ENCODE measurements at regions not wholly inside any gene's neighbourhood (a gene's known extent, or its start where the extent isn't known, plus 50 kb on each side); places are given as distances from the start of the nearest gene placed in this dataset.

DNA sequence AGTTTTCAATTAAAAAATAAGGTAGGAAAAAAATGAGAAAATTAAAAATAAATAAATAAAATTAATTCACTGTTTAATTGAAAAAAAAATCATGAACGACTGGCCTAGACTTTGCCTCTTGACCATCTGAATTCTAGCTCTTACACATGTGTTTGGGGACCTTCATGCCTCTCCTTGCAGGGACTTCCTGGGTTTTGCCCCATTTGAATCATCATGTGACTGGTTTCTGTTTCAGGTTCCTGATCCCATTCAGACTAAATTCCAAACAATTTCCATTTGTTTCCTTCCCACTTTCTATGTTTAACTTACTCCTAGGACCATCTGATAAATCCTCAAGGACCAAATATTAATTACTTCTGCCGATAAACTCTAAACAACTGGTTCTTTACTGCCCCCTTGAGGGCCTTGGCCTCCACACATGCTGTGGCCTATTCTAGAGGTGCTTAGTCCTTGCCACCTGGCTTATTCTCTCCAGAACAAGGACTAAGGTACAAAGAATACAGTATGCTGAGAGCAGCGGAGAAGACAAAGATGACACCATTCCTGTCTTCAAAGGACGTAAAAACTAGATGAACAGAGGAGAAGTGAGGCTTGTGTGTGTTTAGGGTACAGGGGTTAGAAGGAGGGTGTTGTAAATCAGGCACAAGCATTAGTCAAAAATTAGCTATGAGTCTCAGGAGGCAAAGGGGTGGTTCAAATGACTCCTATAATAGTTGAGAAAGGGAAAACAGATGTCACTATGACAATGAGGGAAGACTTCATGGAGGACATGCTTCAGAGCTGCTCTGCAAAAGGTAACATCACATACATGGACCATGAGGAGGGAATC, 125.8 kb upstream of the AVPR1A start:
- no peak overlapping the region for H3K27ac ChIP-seq (ENCODE audit: low read length)
- no peaks in the 10 kb centered on the region for H3K27me3 ChIP-seq (ENCODE audit: control insufficient read depth, insufficient read depth, low read length)
- peaks cover 12% of the 10 kb centered on the region for H3K4me1 ChIP-seq (ENCODE audit: control insufficient read depth, insufficient read depth, low read length)
- H3K9me3 ChIP-seq (ENCODE audit: control insufficient read depth, low read depth, low read length): no peaks in the 10 kb centered on the region
- 17% methylated on average over 1 of the region's 4 CpGs for WGBS (ENCODE audit: insufficient coverage, low lambda C conversion rate)
- DNase-seq: peak; percentile 26 to 57
- no peaks in the 10 kb centered on the region for H3K36me3 ChIP-seq (ENCODE audit: control insufficient read depth, insufficient read depth, low read length)
- no peak overlapping the region for H3K4me3 ChIP-seq (ENCODE audit: low read length)

DNA sequence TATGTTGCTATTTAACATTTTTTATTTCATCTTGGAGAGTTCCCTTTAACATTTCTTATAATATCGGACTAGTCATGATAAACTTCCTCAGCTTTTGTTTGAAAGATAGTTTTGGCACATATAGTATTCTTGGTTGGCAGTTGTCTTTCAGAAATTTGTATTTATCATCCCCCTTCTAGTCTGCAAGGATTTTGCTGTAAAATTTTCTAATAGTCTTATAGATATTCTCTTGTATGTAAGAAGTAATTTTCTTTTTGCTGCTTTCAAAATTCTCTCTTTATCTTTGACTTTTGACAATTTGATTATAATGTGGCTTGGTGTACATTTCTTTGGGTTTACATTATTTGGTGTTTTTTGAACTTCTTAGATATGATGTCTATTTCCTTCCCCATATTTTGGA, 116.0 kb upstream of the AVPR1A start:
- H3K27me3 ChIP-seq (ENCODE audit: control insufficient read depth, insufficient read depth, low read length): no peaks in the 10 kb centered on the region
- no peaks in the 10 kb centered on the region for H3K4me1 ChIP-seq (ENCODE audit: control insufficient read depth, insufficient read depth, low read length)
- 100% methylated on average over 1 of the region's 1 CpG for WGBS (ENCODE audit: insufficient coverage, low lambda C conversion rate)
- no peak overlapping the region for H3K4me3 ChIP-seq (ENCODE audit: low read length)
- H3K27ac ChIP-seq (ENCODE audit: low read length): no peak overlapping the region
- H3K36me3 ChIP-seq (ENCODE audit: control insufficient read depth, insufficient read depth, low read length): no peaks in the 10 kb centered on the region
- no peaks in the 10 kb centered on the region for H3K9me3 ChIP-seq (ENCODE audit: control insufficient read depth, low read depth, low read length)
- DNase-seq: no peak

- H3K27ac ChIP-seq (ENCODE audit: low read length): no peak overlapping the region
- WGBS (ENCODE audit: insufficient coverage, low lambda C conversion rate): 83% methylated on average over 1 of the region's 6 CpGs
- H3K36me3 ChIP-seq (ENCODE audit: control insufficient read depth, insufficient read depth, low read length): no peaks in the 10 kb centered on the region
- no peak overlapping the region for H3K4me3 ChIP-seq (ENCODE audit: low read length)
- no peaks in the 10 kb centered on the region for H3K9me3 ChIP-seq (ENCODE audit: control insufficient read depth, low read depth, low read length)
- no peaks in the 10 kb centered on the region for H3K4me1 ChIP-seq (ENCODE audit: control insufficient read depth, insufficient read depth, low read length)
- no peak for DNase-seq
- no peaks in the 10 kb centered on the region for H3K27me3 ChIP-seq (ENCODE audit: control insufficient read depth, insufficient read depth, low read length)
These were observed 113.6 kb upstream of the AVPR1A start for GRCh38 chr12:63264629-63265028.

DNA sequence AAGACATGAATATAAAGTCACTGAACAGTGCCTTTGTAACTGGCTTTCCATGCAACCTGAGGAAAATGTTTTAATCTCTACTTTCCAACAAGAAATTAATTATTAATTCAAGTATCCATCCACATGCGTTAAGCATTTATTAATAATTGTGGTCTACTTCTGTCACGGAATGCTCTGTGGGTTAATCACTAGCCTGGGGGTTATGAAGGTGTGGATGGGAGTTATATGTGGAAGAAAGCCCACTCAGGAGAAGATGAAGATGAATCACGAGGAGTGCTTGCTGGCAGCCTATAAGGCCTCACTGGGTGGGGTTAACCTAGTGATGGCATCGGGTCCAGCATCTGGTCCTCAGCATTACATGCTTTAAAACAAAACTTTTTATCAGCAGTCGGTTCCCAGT, 99.5 kb upstream of the AVPR1A start:
- Histone ChIP-seq H3K27ac (ENCODE audit: low read length) (no peak overlapping the region), H3K4me1 (ENCODE audit: control insufficient read depth, insufficient read depth, low read length) (no peaks in the 10 kb centered on the region), H3K4me3 (ENCODE audit: low read length) (no peak overlapping the region), H3K36me3 (ENCODE audit: control insufficient read depth, insufficient read depth, low read length) (no peaks in the 10 kb centered on the region), H3K27me3 (ENCODE audit: control insufficient read depth, insufficient read depth, low read length) (no peaks in the 10 kb centered on the region), H3K9me3 (ENCODE audit: control insufficient read depth, low read depth, low read length) (no peaks in the 10 kb centered on the region)
- WGBS (ENCODE audit: insufficient coverage, low lambda C conversion rate): 100% methylated on average over 1 of the region's 5 CpGs
- DNase-seq: no peak

DNA sequence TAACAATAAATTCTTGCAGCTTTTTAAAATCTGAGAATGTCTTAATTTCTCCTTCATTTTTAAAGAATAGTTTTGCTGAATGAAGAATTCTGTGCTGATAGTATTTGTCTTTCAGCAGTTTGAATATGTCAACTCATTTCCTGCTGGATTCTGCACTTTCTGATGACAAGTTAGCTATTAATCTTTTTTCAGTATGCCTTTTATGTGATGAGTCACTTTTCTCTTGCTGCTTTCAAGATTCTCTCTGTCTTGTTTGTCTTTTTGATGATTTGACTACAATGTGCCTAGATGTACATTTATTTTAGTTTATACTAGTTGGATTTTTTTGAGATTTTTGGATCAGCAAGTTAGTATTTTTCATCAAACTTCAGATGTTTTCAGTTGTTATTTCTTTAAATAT, 87.9 kb upstream of the AVPR1A start:
- DNase-seq: no peak
- Histone ChIP-seq H3K36me3 (ENCODE audit: control insufficient read depth, insufficient read depth, low read length) (no peaks in the 10 kb centered on the region), H3K9me3 (ENCODE audit: control insufficient read depth, low read depth, low read length) (no peaks in the 10 kb centered on the region), H3K4me3 (ENCODE audit: low read length) (no peak overlapping the region), H3K27ac (ENCODE audit: low read length) (no peak overlapping the region), H3K4me1 (ENCODE audit: control insufficient read depth, insufficient read depth, low read length) (no peaks in the 10 kb centered on the region), H3K27me3 (ENCODE audit: control insufficient read depth, insufficient read depth, low read length) (no peaks in the 10 kb centered on the region)

GRCh38 chr12:63232896-63233295, 81.9 kb upstream of the AVPR1A start:
- DNase-seq: no peak
- 65% methylated on average over 3 of the region's 3 CpGs for WGBS (ENCODE audit: insufficient coverage, low lambda C conversion rate)
- H3K4me1 ChIP-seq (ENCODE audit: control insufficient read depth, insufficient read depth, low read length): no peaks in the 10 kb centered on the region
- H3K4me3 ChIP-seq (ENCODE audit: low read length): no peak overlapping the region
- no peaks in the 10 kb centered on the region for H3K36me3 ChIP-seq (ENCODE audit: control insufficient read depth, insufficient read depth, low read length)
- no peaks in the 10 kb centered on the region for H3K27me3 ChIP-seq (ENCODE audit: control insufficient read depth, insufficient read depth, low read length)
- no peaks in the 10 kb centered on the region for H3K9me3 ChIP-seq (ENCODE audit: control insufficient read depth, low read depth, low read length)
- no peak overlapping the region for H3K27ac ChIP-seq (ENCODE audit: low read length)

- no peak for DNase-seq
- H3K36me3 ChIP-seq (ENCODE audit: control insufficient read depth, insufficient read depth, low read length): no peaks in the 10 kb centered on the region
- H3K27me3 ChIP-seq (ENCODE audit: control insufficient read depth, insufficient read depth, low read length): no peaks in the 10 kb centered on the region
- H3K4me3 ChIP-seq (ENCODE audit: low read length): no peak overlapping the region
- no CpG with 5 or more reads among the region's 3 CpGs for WGBS (ENCODE audit: insufficient coverage, low lambda C conversion rate)
- no peaks in the 10 kb centered on the region for H3K9me3 ChIP-seq (ENCODE audit: control insufficient read depth, low read depth, low read length)
- H3K4me1 ChIP-seq (ENCODE audit: control insufficient read depth, insufficient read depth, low read length): no peaks in the 10 kb centered on the region
- no peak overlapping the region for H3K27ac ChIP-seq (ENCODE audit: low read length)
These were observed 77.9 kb upstream of the AVPR1A start for GRCh38 chr12:63228853-63229252.

GRCh38 chr12:63226792-63227463, 75.9 kb upstream of the AVPR1A start:
- H3K9me3 ChIP-seq (ENCODE audit: control insufficient read depth, low read depth, low read length): no peaks in the 10 kb centered on the region
- WGBS (ENCODE audit: insufficient coverage, low lambda C conversion rate): 100% methylated on average over 1 of the region's 2 CpGs
- H3K27me3 ChIP-seq (ENCODE audit: control insufficient read depth, insufficient read depth, low read length): no peaks in the 10 kb centered on the region
- H3K36me3 ChIP-seq (ENCODE audit: control insufficient read depth, insufficient read depth, low read length): no peaks in the 10 kb centered on the region
- DNase-seq: no peak
- H3K27ac ChIP-seq (ENCODE audit: low read length): no peak overlapping the region
- H3K4me3 ChIP-seq (ENCODE audit: low read length): no peak overlapping the region
- no peaks in the 10 kb centered on the region for H3K4me1 ChIP-seq (ENCODE audit: control insufficient read depth, insufficient read depth, low read length)

- WGBS (ENCODE audit: insufficient coverage, low lambda C conversion rate): 13% methylated on average over 1 of the region's 1 CpG
These were observed 73.4 kb upstream of the AVPR1A start for GRCh38 chr12:63224396-63224795.

GRCh38 chr12:63223128-63223527, 72.1 kb upstream of the AVPR1A start:
- Histone ChIP-seq H3K27ac (ENCODE audit: low read length) (no peak overlapping the region), H3K4me1 (ENCODE audit: control insufficient read depth, insufficient read depth, low read length) (no peaks in the 10 kb centered on the region), H3K27me3 (ENCODE audit: control insufficient read depth, insufficient read depth, low read length) (no peaks in the 10 kb centered on the region), H3K9me3 (ENCODE audit: control insufficient read depth, low read depth, low read length) (no peaks in the 10 kb centered on the region), H3K4me3 (ENCODE audit: low read length) (no peak overlapping the region), H3K36me3 (ENCODE audit: control insufficient read depth, insufficient read depth, low read length) (no peaks in the 10 kb centered on the region)
- no peak for DNase-seq

More at GRCh38 chr12:63224396-63224795, 73.4 kb upstream of the AVPR1A start:
- DNase-seq: no peak
- Histone ChIP-seq H3K27ac (ENCODE audit: low read length) (no peak overlapping the region), H3K36me3 (ENCODE audit: control insufficient read depth, insufficient read depth, low read length) (no peaks in the 10 kb centered on the region), H3K4me3 (ENCODE audit: low read length) (no peak overlapping the region), H3K27me3 (ENCODE audit: control insufficient read depth, insufficient read depth, low read length) (no peaks in the 10 kb centered on the region), H3K9me3 (ENCODE audit: control insufficient read depth, low read depth, low read length) (no peaks in the 10 kb centered on the region), H3K4me1 (ENCODE audit: control insufficient read depth, insufficient read depth, low read length) (no peaks in the 10 kb centered on the region)

DNA sequence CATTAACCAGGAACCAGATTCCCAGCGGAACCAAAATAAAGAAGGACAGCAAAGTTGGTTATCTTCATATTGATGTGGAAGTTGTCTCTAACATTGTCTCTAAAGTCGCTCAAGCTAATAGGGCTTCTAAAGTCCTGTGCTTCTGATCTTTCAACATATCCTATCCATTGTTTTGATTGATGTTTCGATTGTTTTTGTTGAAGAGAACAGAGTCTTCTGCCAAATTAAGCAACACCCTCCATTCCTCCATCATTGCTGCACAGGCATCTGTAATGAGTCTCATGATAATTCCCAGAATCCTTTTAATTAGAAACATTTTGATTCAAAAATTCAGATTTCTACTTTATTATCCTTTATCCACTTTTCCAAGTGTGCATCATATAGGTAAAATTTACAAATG, 71.6 kb upstream of the AVPR1A start:
- no peaks in the 10 kb centered on the region for H3K4me1 ChIP-seq (ENCODE audit: control insufficient read depth, insufficient read depth, low read length)
- H3K27me3 ChIP-seq (ENCODE audit: control insufficient read depth, insufficient read depth, low read length): no peaks in the 10 kb centered on the region
- WGBS (ENCODE audit: insufficient coverage, low lambda C conversion rate): 93% methylated on average over 2 of the region's 3 CpGs
- no peak overlapping the region for H3K27ac ChIP-seq (ENCODE audit: low read length)
- H3K9me3 ChIP-seq (ENCODE audit: control insufficient read depth, low read depth, low read length): no peaks in the 10 kb centered on the region
- no peak overlapping the region for H3K4me3 ChIP-seq (ENCODE audit: low read length)
- no peak for DNase-seq
- H3K36me3 ChIP-seq (ENCODE audit: control insufficient read depth, insufficient read depth, low read length): no peaks in the 10 kb centered on the region
